ENCODE measurements at regions not wholly inside any gene's neighbourhood (a gene's known extent, or its start where the extent isn't known, plus 50 kb on each side); places are given as distances from the start of the nearest gene placed in this dataset.

DNA sequence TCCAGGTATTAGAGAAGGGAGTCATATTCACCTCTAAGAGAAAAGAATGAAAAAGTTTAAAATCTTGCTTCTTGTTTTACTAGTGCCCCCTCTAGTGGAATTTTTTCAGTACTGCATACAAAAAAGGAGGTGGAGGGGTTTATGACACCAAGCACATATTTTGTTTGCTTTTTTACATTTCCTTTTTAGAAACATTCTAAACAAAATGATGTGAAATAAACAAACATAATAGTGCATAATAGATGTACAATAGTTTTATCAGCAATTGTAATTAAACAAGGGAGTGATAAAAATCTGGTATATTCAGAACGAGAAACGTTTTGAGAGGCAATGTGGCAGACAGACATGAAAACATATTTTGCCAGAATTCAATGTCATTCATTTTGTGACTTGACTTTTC lies 111.0 kb upstream of the TFAP2D start:
- TF ChIP-seq, protein P1, sequence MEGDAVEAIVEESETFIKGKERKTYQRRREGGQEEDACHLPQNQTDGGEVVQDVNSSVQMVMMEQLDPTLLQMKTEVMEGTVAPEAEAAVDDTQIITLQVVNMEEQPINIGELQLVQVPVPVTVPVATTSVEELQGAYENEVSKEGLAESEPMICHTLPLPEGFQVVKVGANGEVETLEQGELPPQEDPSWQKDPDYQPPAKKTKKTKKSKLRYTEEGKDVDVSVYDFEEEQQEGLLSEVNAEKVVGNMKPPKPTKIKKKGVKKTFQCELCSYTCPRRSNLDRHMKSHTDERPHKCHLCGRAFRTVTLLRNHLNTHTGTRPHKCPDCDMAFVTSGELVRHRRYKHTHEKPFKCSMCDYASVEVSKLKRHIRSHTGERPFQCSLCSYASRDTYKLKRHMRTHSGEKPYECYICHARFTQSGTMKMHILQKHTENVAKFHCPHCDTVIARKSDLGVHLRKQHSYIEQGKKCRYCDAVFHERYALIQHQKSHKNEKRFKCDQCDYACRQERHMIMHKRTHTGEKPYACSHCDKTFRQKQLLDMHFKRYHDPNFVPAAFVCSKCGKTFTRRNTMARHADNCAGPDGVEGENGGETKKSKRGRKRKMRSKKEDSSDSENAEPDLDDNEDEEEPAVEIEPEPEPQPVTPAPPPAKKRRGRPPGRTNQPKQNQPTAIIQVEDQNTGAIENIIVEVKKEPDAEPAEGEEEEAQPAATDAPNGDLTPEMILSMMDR (IDR thresholded peaks at IDR 0.05), result peak; percentile 42 to 80 (median 51)
- TF ChIP-seq POLR2A (IDR thresholded peaks at IDR 0.05) (no peak), POLR2AphosphoS5 (IDR thresholded peaks at IDR 0.05) (no peak)
